Psoas muscle (tissue), 7 donors: ENCODE measurements at regions not wholly inside any gene's neighbourhood (a gene's known extent, or its start where the extent isn't known, plus 50 kb on each side); places are given as distances from the start of the nearest gene placed in this dataset.
A peak's percentile ranks its signal among the peaks of the same experiment; 100 is the strongest.
"Not testable (repeated sequence)": the region's sequence is repeated elsewhere in the genome, so short reads cannot be mapped to it uniquely, and the experiment has no call there.

Source experiments
- ATAC-seq, 4 donors: fragments of 200-7000 bp; cut with Tn5 transposase; one replicate each; pipeline ENCODE4 v1.9.1; 2020; ENCODE audit warnings: moderate library complexity in 3 of 4, mild to moderate bottlenecking in 2 of 4
- DNase-seq, 2 donors: peaks; one replicate each; pipeline ENCODE4 v3.0.0-alpha.2; 2020
- H3K27ac ChIP-seq: fragments of 200-600 bp; one replicate; pipeline ENCODE4 v1.8.0; 2022
- H3K27me3 ChIP-seq, 3 donors: fragments of 200-600 bp in 1 of 3; one replicate each; pipeline versions ENCODE4 v1.6.1 to v1.8.0; 2013 to 2022; ENCODE audit warnings: low read length in 2 of 3, mild to moderate bottlenecking in 2 of 3, moderate library complexity in 1 of 3; ENCODE audit not compliant: insufficient read depth in 3 of 3
- H3K36me3 ChIP-seq, 2 donors: fragments of 200-600 bp in 1 of 2; one replicate each; pipeline versions ENCODE4 v1.6.1 to v1.8.0; 2013 to 2022; ENCODE audit warnings: low read depth in 1 of 2, mild to moderate bottlenecking in 1 of 2, moderate library complexity in 1 of 2; ENCODE audit not compliant: insufficient read depth in 1 of 2
- H3K4me1 ChIP-seq: fragments of 200-600 bp; one replicate; pipeline ENCODE4 v1.8.0; 2022
- H3K4me3 ChIP-seq: fragments of 200-600 bp; one replicate; pipeline ENCODE4 v1.8.0; 2022; ENCODE audit warnings: mild to moderate bottlenecking
- H3K9me3 ChIP-seq: fragments of 200-600 bp; one replicate; pipeline ENCODE4 v1.8.0; 2022
- CTCF ChIP-seq: fragments of 200-600 bp; IDR thresholded peaks from one replicate; pipeline ENCODE4 v1.8.0; 2022; ENCODE audit warnings: antibody characterized with exemption
- WGBS, 3 donors: extraction: QIAGEN DNeasy Blood & Tissue Kit; methylation state at CpG; one replicate each; pipeline versions ENCODE4 v1.1.6 to v1.1.7; 2013; 5-methylcytosine and 5-hydroxymethylcytosine counted together
- intact Hi-C, 2 donors: fragments of 100-400 bp; cut with DNase I; formaldehyde crosslinking; loops; one replicate each; pipeline versions ENCODE4 v1.11.0 to v1.14.2; 2022
- donor health status: healthy with polysubstance abuse.
- donor health status: DM: no; HTN: no; CAD: no; lungs with moderate emphysema.
- donor health status: Bipolar disorder and iron deficiency.
- donor health status: healthy.
- donor health status: DM: yes; HTN: yes; CAD: no.
- donor health status: DM: no; HTN: no; CAD: no.
- donor health status: DM: yes; HTN: yes; CAD: no.

DNA sequence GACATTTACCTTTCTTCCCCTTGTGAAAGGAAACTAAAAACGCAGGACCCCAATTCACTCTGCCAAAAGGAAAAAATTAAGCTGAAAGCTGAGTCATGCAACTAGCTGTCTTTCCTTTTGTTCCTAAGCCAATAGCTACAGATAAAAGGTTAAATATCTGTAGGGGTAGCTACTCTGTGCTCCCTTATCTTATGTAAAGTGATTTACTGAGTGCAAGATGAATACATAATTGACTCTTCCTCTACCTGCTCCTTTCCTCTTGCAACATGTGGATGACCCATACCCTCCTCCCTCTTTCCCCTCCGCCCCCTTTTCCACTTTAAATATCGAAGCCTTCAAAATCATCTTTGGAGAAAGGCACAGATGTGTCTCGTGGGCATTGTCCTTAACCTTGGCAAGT is 68.0 kb upstream of the ZNF157 start:
- Histone ChIP-seq H3K27me3 (peaks cover 0 to 19% (median 0%) of the 10 kb centered on the region in 3 donors), H3K9me3 (no peaks in the 10 kb centered on the region), H3K36me3 (no peaks in the 10 kb centered on the region), H3K4me3 (no peak overlapping the region), H3K4me1 (no peaks in the 10 kb centered on the region), H3K27ac (no peak overlapping the region)
- TF ChIP-seq CTCF = no peak
- DNase-seq (no peak), ATAC-seq (no peak)
- WGBS, 3 donors = 55 to 60% (median 55%) methylated on average over 4 of the region's 4 CpGs
- intact Hi-C loops = no loop called here

DNA sequence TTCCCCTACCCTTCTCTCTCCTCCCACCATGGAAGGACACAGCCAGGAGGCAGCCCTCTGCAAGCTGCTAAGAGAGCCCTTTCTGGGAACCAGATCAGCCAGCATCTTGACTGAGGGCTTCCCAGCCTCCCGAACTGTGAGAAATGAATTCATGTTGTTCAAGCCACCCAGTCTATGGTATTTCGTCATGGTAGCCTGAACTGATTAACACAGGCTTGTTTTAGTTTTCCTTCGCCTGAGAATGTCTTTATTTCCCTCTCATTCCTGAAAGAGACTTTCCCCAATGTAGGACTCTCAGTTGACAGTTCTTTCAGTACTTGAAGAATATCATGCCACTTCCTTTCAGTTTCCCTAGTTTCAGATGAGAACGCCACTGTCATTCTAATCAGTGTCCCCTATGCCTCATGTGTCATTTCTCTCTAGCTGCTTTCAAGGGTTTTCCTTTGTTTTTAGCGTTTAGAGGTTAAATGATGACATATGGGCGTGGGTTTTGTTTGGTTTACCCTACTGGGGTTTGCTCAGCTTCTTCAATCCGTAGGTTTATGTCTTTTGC is 63.8 kb upstream of the ZNF157 start:
- H3K9me3 ChIP-seq, intact Hi-C loops, H3K36me3 ChIP-seq, H3K4me1 ChIP-seq, ATAC-seq, H3K4me3 ChIP-seq, DNase-seq, H3K27ac ChIP-seq: not testable (repeated sequence)
- peaks cover 0 to 19% (median 0%) of the 10 kb centered on the region in 3 donors for H3K27me3 ChIP-seq
- WGBS, 3 donors = 55 to 67% (median 64%) methylated on average over 7 of the region's 7 CpGs

DNA sequence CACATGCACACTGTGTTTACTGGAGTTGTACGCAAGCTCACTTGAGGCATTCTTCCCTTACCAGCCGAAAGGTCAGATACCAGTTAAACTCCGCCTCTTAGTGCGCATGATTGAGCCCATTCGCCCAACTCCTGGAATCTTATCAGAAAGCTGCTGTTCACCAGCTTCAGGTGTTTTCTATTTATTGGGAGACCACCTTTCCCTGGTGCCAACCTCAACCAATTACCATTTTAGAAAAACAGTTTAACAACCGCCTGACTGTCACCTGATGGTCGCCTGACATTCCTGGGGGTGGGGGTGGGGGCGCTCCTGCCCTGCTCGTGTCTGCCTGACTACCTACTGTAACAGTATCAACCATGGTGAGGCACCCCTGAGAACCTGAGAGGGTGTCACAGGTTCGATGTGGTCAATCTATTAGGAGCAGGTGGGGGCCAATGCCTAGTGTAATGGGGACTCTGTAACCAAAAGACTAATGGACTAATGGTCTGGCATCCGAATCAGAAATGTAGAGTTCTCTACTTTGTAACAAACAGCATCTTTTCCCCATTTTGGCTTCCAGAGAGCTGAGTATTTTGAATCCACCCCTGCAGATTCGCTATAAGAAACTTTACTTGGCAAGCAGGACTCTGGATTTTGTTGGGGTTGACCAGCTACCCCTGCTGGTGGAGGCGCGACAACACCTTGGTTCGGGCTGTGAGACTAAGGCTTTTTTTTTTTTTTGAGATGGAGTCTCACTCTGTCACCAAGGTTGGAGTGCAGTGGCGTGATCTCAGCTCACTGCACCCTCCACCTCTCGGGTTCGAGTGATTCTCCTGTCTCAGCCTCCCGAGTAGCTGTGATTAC is 58.2 kb upstream of the ZNF157 start:
- H3K4me1 ChIP-seq = no peaks in the 10 kb centered on the region
- H3K36me3 ChIP-seq = no peaks in the 10 kb centered on the region
- peaks cover 0 to 39% (median 0%) of the 10 kb centered on the region in 3 donors for H3K27me3 ChIP-seq
- no peak overlapping the region for H3K4me3 ChIP-seq
- H3K27ac ChIP-seq = no peak overlapping the region
- 44% methylated on average over 19 of the region's 19 CpGs for WGBS, 3 donors
- intact Hi-C loops = no loop called here
- DNase-seq = no peak
- no peak for ATAC-seq
- no peaks in the 10 kb centered on the region for H3K9me3 ChIP-seq
- TF ChIP-seq CTCF = peak; percentile 24

DNA sequence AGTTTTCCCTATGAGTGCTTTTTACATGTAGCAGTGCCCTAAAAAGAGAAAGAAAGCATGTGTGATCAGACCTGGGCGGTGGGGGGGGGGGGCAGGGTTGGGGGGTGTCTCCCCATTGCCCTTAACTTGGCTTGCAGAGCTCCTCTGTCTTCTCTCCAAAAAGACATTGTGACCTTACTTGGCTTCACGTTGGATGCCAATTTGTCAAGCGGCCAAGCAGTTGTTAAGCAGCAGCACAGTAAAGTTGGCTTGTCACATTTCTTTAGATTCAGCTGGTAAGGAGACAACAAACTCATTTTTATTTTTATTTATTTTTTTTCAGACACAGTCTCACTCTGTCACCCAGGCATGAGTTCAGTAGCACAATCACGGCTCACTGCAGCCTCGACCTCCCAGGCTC is 57.3 kb upstream of the ZNF157 start:
- WGBS, 3 donors = 25 to 45% (median 36%) methylated on average over 5 of the region's 5 CpGs

More for the DNA sequence above, 57.3 kb upstream of the ZNF157 start:
- Histone ChIP-seq H3K36me3 (no peaks in the 10 kb centered on the region), H3K4me3 (no peak overlapping the region), H3K9me3 (no peaks in the 10 kb centered on the region), H3K27me3 (peaks cover 0 to 41% (median 0%) of the 10 kb centered on the region in 3 donors), H3K27ac (no peak overlapping the region), H3K4me1 (no peaks in the 10 kb centered on the region)
- ATAC-seq (no peak), DNase-seq (no peak)
- intact Hi-C loops = no loop called here
- TF ChIP-seq CTCF = no peak
